Neural cell (in vitro differentiated cells): ENCODE measurements at regions not wholly inside any gene's neighbourhood (a gene's known extent, or its start where the extent isn't known, plus 50 kb on each side); places are given as distances from the start of the nearest gene placed in this dataset.

Source experiments
- EP300 ChIP-seq: fragments of 450-650 bp; conservative IDR thresholded peaks from 2 replicates; pipeline ENCODE4 v1.6.1; 2014; ENCODE audit warnings: antibody characterized with exemption, mild to moderate bottlenecking, moderate library complexity; ENCODE audit not compliant: poor library complexity, severe bottlenecking
- EZH2 ChIP-seq: fragments of 200-600, 300-800 bp; shearing (Covaris generic), sonication (generic); IDR thresholded peaks from 2 replicates; pipeline ENCODE4 v1.6.1; 2014; ENCODE audit warnings: antibody characterized with exemption, low read length, borderline replicate concordance, mild to moderate bottlenecking; ENCODE audit not compliant: insufficient read depth, poor library complexity, severe bottlenecking
- MXI1 ChIP-seq: fragments of 450-650 bp; conservative IDR thresholded peaks from 2 replicates; pipeline ENCODE4 v1.6.1; 2014; ENCODE audit warnings: antibody characterized with exemption, mild to moderate bottlenecking; ENCODE audit not compliant: poor library complexity, severe bottlenecking
- POLR2AphosphoS5 ChIP-seq: IDR thresholded peaks from 2 replicates; pipeline ENCODE4 v1.6.1; 2012
- RAD21 ChIP-seq: fragments of 450-650 bp; conservative IDR thresholded peaks from 2 replicates; pipeline ENCODE4 v1.6.1; 2014; ENCODE audit warnings: antibody characterized with exemption, mild to moderate bottlenecking, moderate library complexity
- TF ChIP-seq, protein P1 (sequence below): fragments of 450-650 bp; IDR thresholded peaks from 2 replicates; pipeline ENCODE4 v1.5.1; 2014; ENCODE audit warnings: antibody characterized with exemption, mild to moderate bottlenecking, moderate library complexity; ENCODE audit not compliant: poor library complexity, severe bottlenecking

DNA sequence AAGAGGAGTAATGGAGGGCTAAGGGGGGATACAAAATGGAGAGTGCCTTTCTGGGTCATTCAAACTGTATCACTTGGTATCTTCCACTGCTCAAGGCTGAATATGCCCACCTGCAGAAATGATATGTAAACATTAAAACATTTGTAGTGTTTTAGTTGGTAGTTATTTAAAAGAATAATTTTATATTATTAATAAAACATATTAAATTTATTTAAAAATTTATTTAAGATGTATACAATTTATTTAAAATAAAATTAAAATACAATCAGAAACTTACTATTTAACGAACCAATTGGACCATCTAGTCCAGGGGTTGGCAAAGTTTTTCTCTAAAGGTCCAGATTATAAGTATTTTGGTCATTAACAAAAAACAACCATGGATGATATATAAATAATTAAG is 308.5 kb downstream of the PLK2 start:
- TF ChIP-seq, protein P1, sequence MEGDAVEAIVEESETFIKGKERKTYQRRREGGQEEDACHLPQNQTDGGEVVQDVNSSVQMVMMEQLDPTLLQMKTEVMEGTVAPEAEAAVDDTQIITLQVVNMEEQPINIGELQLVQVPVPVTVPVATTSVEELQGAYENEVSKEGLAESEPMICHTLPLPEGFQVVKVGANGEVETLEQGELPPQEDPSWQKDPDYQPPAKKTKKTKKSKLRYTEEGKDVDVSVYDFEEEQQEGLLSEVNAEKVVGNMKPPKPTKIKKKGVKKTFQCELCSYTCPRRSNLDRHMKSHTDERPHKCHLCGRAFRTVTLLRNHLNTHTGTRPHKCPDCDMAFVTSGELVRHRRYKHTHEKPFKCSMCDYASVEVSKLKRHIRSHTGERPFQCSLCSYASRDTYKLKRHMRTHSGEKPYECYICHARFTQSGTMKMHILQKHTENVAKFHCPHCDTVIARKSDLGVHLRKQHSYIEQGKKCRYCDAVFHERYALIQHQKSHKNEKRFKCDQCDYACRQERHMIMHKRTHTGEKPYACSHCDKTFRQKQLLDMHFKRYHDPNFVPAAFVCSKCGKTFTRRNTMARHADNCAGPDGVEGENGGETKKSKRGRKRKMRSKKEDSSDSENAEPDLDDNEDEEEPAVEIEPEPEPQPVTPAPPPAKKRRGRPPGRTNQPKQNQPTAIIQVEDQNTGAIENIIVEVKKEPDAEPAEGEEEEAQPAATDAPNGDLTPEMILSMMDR: no peak
- TF ChIP-seq MXI1 (no peak), RAD21 (no peak), EP300 (no peak), EZH2 (no peak), POLR2AphosphoS5 (no peak)
